HG03064 (cell line): ENCODE measurements at regions not wholly inside any gene's neighbourhood (a gene's known extent, or its start where the extent isn't known, plus 50 kb on each side); places are given as distances from the start of the nearest gene placed in this dataset.
A peak's percentile ranks its signal among the peaks of the same experiment; 100 is the strongest.
"Not testable (repeated sequence)": the region's sequence is repeated elsewhere in the genome, so short reads cannot be mapped to it uniquely, and the experiment has no call there.

Experiments
- ATAC-seq: cut with Tn5 transposase; IDR thresholded peaks from one replicate; pipeline ENCODE4 v1.9.1; 2021; ENCODE audit warnings: low read depth; ENCODE audit not compliant: unreplicated experiment

DNA sequence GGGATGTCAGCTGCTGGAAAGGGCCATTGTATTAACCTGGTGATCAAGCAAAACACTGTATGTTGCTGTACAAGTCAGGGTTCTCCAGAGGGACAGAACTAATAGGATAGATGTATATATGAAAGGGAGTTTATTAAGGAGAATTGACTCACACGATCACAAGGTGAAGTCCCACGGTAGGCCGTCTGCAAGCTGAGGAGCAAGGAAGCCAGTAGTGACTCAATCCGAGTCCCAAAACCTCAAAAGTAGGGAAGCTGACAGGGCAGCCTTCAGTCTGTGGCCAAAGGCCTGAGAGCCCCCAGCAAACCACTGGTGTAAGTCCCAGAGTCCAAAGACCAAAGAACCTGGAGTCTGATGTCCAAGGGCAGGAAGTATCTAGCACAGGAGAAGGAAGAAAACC, 116.0 kb upstream of the DAP start:
- ATAC-seq = not testable (repeated sequence)

DNA sequence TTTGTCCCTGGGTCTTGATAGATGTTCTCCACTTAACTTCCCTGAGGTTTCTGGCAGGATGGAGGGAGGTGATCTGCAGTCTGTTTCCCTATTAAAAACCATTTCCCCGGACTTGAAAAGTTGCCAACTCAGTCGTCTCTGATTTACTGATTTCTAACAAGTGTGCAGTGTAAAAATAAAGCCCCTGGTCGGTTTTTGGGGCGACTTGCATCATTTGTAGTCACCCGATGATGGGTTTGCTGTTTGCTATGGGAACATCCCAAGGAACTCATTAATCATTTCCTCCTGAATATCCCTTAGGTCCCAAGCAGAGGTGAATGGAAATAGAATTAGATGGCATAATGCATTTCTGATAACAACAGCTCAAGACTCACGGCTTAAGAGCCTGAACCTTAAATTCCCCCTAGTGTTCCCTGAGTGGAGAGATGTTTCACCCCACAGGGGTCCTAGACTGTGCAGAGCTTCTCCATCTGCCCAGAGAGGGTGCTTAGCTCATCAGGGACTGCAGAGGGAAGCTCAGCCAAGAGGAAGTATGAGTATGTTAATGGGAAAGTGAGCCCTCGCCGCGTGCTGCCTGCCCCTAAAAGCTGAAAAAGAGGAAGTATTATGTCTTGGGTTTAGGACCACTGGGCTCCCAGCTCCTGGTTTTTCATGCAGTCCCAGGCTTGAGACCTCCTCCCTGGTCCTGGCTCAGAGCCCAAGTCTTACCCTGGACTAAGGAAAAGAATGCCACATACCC, 115.1 kb upstream of the DAP start:
- no peak for ATAC-seq

DNA sequence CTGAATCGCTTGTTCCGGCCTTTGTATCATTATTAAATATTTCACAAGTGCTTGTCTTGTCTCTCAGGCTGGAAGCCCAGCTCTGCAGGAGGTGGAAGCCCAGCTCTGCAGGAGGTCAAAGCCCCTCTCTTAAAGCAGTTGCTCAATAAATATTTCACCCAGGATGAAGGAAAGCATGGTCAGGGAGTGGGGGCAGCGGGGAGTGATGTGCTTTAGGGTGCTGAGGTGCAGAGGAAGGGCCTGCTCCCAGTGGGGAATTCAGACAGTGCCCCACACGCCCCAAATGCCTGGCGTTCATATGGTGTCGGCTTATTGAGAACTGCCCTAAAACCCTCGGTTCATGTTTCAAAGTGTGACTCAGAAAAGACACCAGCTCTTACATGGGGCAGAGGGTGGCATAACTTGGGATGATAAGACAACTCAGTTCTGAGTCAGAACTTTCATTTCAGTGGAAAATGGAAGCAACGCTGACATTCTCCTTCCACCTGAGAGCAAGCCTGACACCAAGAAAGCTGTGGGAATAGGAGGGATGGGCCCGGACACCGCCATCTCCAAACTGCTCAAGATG, 114.3 kb upstream of the DAP start:
- ATAC-seq = no peak

DNA sequence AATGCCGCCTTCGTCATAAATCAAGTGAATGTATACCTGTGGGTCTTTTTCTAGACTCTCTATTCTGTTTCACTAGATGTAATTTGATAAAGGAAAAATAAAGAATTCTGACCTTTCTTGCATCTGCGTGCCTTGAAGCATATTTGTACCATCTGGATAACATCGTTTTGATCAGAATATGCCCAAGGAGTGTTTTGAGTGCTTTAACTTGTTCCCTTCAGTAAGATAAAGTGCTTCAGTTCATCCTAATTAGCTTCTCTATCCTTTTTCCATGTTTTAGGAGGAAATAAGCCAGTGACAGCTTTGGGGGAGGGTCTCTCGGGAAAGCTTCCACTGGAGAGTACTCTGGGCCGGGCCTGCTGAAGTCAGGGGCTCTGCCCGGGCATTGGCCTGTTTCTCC, 113.5 kb upstream of the DAP start:
- ATAC-seq = no peak

DNA sequence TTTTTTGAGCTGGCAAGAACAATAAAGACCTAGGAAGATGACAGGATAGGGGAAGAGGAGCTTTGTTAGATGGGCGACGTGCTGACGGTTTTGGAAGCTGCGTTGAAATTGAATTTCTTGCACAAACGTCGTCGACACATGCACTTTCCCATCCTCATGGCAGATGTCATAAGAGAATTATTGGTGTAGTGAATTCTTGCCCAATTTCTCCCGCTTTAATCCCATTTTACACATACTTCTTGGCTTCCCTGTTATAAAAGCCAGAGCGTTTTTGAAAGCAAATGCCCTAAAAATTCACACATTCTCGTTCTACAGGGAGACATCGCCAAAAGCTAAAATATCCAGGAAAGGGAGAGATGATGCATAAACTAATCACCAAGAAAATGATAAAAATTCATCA, 109.8 kb upstream of the DAP start:
- ATAC-seq = no peak

DNA sequence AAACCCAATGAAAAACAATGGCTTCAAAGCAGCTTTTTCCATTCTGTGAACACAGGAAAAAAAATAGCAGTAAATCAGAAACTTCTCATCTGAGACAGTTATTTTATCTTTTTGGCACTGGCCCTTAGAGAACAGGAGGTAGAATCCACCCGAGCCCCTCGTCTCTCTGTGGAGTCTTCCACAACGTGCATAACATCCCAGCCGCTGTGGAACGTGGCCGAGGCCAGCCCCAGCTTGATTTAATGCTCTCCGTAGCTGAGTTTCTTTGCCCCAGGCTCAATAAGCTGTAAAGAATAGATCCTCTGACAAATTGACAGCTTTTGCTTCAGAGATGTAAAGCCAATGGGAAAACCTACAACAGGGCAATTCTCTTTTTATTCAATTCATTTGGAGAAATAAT, 107.9 kb upstream of the DAP start:
- ATAC-seq = no peak

DNA sequence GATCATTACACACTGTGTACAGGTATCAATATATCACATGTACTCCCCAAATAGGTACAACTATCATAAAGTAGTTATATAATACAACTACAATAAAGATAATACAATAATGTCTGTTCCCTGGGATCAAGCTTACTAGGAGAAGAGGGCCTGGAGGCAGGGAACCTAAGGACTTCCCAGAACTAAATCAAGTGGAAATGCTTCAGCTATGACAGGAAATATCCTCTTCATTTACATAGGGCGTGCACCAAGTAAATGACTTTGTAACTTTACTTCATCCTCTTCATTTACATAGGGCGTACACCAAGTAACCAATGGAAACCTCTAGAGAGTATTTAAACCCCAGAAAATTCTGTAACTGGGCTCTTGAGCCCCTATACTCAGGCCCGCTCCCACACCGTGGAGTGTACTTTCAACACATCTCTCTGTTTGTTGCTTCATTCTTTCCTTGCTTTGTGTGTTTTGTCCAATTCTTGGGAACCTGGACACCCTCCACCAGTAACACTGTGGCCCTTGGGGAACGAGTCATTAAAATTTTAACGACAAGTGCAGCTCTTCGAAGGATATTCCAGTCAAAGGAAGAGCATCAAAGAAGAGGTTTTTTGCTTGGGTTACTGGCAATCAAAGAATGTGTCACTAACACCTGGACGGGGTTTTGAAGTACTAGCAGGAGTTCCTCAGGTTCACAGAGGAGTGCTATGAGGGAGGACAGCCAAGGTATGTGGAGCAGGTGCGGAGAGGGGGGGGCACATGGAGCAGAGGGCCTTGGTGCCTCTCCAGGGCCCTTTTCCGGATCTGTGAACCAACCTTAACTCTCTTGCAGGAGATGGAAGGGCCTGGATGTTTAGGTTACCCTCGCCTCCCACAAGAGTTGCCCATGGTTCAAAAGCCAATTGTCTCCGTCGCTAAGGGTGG, 106.6 kb upstream of the DAP start:
- no peak for ATAC-seq

- no peak for ATAC-seq
Observed at GRCh38 chr5:10866913-10867312, 105.9 kb upstream of the DAP start.

GRCh38 chr5:10863763-10864383, 102.8 kb upstream of the DAP start:
- ATAC-seq = peak; percentile 83

- no peak for ATAC-seq
Observed at GRCh38 chr5:10862085-10862484, 101.1 kb upstream of the DAP start.

- ATAC-seq = no peak
Observed at GRCh38 chr5:10861423-10861790, 100.4 kb upstream of the DAP start.

GRCh38 chr5:10860645-10861422, 99.8 kb upstream of the DAP start:
- no peak for ATAC-seq

DNA sequence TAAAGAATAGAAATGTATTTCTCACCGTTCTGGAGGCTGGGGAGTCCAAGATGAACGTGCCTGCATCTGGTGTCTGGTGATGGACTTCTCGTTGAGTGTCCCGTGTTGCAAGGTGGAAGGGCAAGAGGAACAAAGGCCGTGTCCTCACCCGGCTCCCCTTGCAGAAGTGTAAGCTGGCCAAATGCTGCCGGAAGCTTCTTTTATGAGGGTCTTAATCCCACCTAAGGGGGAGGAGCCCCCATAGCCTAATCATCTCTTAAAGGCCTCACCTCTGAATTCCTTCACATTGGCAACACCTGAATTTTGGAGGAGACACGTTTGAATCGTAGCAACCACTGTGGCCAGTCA, 99.1 kb upstream of the DAP start:
- no peak for ATAC-seq

- ATAC-seq = no peak
Observed at GRCh38 chr5:10859393-10860195, 98.6 kb upstream of the DAP start.

- no peak for ATAC-seq
Observed at GRCh38 chr5:10858945-10859344, 97.9 kb upstream of the DAP start.

DNA sequence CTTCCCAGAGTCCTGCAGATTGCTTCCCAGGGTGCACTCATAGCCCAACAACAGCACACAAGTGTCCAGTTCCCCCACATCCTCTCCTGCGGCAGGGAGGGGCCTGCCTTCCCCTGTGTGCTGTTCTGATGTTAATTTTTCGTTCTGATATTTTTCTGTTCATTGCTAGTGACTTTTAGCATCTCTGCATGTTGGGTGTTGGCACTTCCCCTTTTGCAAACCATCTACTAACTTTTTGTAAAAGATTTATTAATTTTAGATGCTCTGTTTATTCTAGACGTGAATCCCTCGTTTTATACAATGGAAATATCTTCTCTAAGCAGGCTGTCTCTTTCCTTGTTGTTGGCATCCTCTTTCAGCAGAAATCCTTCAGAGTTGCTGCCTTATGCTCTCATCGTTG, 97.3 kb upstream of the DAP start:
- no peak for ATAC-seq

DNA sequence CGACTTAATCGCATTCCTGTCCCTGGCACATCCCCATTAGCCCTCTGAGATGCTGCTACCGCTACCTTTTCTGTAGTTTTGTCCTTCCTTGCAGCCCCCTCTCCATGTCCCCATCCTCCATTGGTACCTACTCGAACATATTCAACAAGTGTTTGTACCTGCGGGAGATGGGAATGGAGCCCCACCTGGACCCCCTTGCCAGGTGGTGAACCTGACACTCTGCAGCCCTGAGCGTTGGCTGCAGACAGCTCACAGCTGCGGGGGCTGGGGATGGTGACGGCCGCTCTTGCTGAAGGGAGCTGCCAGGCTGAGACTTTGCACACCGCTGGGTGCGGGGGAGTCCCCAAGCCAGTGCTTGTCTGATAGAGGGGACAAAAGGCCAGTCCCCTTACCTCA, 96.3 kb upstream of the DAP start:
- ATAC-seq = no peak

DNA sequence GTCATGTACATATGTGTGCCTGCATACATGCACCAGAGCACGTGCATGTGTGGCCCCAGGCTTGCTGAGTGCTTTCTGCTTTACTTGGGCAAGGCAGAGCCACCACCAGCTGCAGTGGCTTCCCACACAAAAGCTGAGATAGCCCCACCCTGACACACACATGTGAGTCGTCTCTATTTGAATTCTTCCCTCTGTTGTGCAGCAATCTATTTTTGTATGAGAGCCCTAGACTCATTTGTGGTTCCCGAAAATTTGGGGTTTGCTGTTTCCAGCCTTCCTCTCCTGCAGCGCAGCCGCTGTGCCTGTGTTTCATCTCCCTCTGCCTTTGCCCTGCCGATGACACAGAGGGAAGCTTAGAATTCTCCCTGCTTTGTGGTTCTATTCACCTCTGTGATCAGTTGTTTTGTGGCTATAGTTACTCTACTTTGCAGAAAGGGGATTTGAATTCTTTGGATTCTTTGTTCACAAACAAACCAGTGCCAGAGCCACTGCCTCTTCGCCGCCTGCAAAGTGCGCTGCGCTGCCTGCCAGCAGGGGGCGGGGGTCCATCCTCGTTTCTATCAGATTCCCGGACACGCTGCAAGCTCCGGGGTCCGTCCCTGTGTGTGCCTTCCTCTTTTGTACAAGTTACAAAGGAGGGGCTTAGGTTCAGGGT, 95.8 kb upstream of the DAP start:
- ATAC-seq = no peak

GRCh38 chr5:10856071-10856470, 95.0 kb upstream of the DAP start:
- no peak for ATAC-seq
